H1 (cell line): ENCODE measurements at regions not wholly inside any gene's neighbourhood (a gene's known extent, or its start where the extent isn't known, plus 50 kb on each side); places are given as distances from the start of the nearest gene placed in this dataset.

ENCODE experiments used
- CTCF ChIA-PET: fragments of 300-600 bp; sonication (Branson Sonifier 250); formaldehyde crosslinking; loops from one replicate; lab custom pipeline; 2021; ENCODE audit not compliant: partially characterized antibody; lab: Charles Lee
- POLR2A ChIA-PET: fragments of 300-600 bp; sonication (Branson Sonifier 250); formaldehyde crosslinking; loops from one replicate; lab custom pipeline; 2021; ENCODE audit warnings: inconsistent platforms; ENCODE audit not compliant: partially characterized antibody; lab: Charles Lee
- DNase-seq, 2 experiments: peaks; one replicate each; pipeline versions ENCODE4 v3.0.0 to v3.0.0-alpha.2; 2010 to 2022; ENCODE audit warnings: low spot score in 2 of 2, low read depth in 1 of 2, mixed read lengths in 1 of 2
- FAIRE-seq: peaks from 2 replicates; lab custom pipeline; 2011; peaks lifted over from hg19 to GRCh38; lab: Jason Lieb, UNC
- H2AFZ ChIP-seq: 2 replicates; pipeline ENCODE4 v1.8.1; 2012; ENCODE audit warnings: low read length, inconsistent platforms
- H2AK5ac ChIP-seq: 2 replicates; pipeline ENCODE4 v1.6.1; 2013; ENCODE audit warnings: low read depth, low read length
- H2BK120ac ChIP-seq: replicated peaks from 2 replicates; pipeline ENCODE3; 2013; ENCODE audit warnings: low read depth, low read length, inconsistent platforms
- H2BK12ac ChIP-seq: 2 replicates; pipeline ENCODE4 v1.6.1; 2013; ENCODE audit warnings: low read depth, low read length
- H2BK15ac ChIP-seq: 2 replicates; pipeline ENCODE4 v1.6.1; 2013; ENCODE audit warnings: low read length
- H2BK20ac ChIP-seq: 2 replicates; pipeline ENCODE4 v1.6.1; 2013; ENCODE audit warnings: low read length
- H2BK5ac ChIP-seq: 2 replicates; pipeline ENCODE4 v1.6.1; 2013; ENCODE audit warnings: low read depth, low read length
- H3K14ac ChIP-seq: 2 replicates; pipeline ENCODE4 v1.6.1; 2013; ENCODE audit warnings: inconsistent platforms; ENCODE audit not compliant: insufficient read length
- H3K18ac ChIP-seq: 2 replicates; pipeline ENCODE4 v1.6.1; 2013; ENCODE audit warnings: low read length; ENCODE audit errors: extremely low read depth
- H3K23ac ChIP-seq: 2 replicates; pipeline ENCODE4 v1.6.1; 2013; ENCODE audit warnings: inconsistent platforms; ENCODE audit not compliant: insufficient read length
- H3K23me2 ChIP-seq: 2 replicates; pipeline ENCODE4 v1.6.1; 2013; ENCODE audit warnings: low read depth, low read length
- H3K27ac ChIP-seq: 2 replicates; pipeline ENCODE4 v1.6.1; 2011; ENCODE audit warnings: low read depth, low read length, inconsistent platforms
- H3K27me3 ChIP-seq, 4 experiments: replicated peaks in 1 of 4; 1 replicate in 1 of 4; 2 replicates in 3 of 4; pipeline versions ENCODE4 v1.6.1 to v1.8.1; 2011 to 2013; ENCODE audit warnings: low read length in 3 of 4, mild to moderate bottlenecking in 3 of 4, inconsistent platforms in 2 of 4, mixed read lengths in 2 of 4, moderate library complexity in 1 of 4; ENCODE audit not compliant: control insufficient read depth in 3 of 4, insufficient read depth in 3 of 4; ENCODE audit errors: extremely low read depth in 1 of 4
- H3K36me3 ChIP-seq, 4 experiments: 2 replicates each; pipeline versions ENCODE4 v1.6.1 to v1.8.1; 2011 to 2013; ENCODE audit warnings: mild to moderate bottlenecking in 4 of 4, low read length in 3 of 4, moderate library complexity in 2 of 4, control low read depth in 1 of 4, inconsistent platforms in 1 of 4; ENCODE audit not compliant: insufficient read depth in 4 of 4, control insufficient read depth in 2 of 4
- H3K4ac ChIP-seq: replicated peaks from 2 replicates; pipeline ENCODE3; 2013; ENCODE audit warnings: low read length, low read depth, mixed read lengths, inconsistent platforms; ENCODE audit not compliant: insufficient read length
- H3K4me1 ChIP-seq, 4 experiments: replicated peaks in 1 of 4; 1 replicate in 1 of 4; 2 replicates in 3 of 4; pipeline versions ENCODE4 v1.6.1 to v1.8.1; 2011 to 2013; ENCODE audit warnings: low read length in 3 of 4, inconsistent platforms in 2 of 4, mixed read lengths in 1 of 4; ENCODE audit not compliant: insufficient read depth in 4 of 4, control insufficient read depth in 3 of 4
- H3K4me2 ChIP-seq, 2 experiments: 2 replicates each; pipeline versions ENCODE4 v1.6.1 to v1.8.1; 2011 to 2013; ENCODE audit warnings: low read depth in 2 of 2, low read length in 2 of 2, control low read depth in 1 of 2, inconsistent platforms in 1 of 2, mild to moderate bottlenecking in 1 of 2; ENCODE audit not compliant: insufficient read depth in 1 of 2
- H3K4me3 ChIP-seq, 4 experiments: fragments of 200-600, 300-600 bp in 1 of 4; sonication (generic), shearing (Covaris generic), sonication (Bioruptor Twin) in 1 of 4; 2 replicates each; pipeline versions ENCODE4 v1.5.1 to v1.8.1; 2011 to 2016; ENCODE audit warnings: low read length in 4 of 4, low read depth in 3 of 4, control low read depth in 2 of 4, inconsistent platforms in 2 of 4, mild to moderate bottlenecking in 2 of 4, mixed read lengths in 1 of 4, moderate library complexity in 1 of 4; ENCODE audit not compliant: insufficient read depth in 2 of 4; ENCODE audit errors: extremely low read depth in 1 of 4
- H3K56ac ChIP-seq: replicated peaks from 2 replicates; pipeline ENCODE3; 2013; ENCODE audit warnings: low read depth, mild to moderate bottlenecking, mixed read lengths, low read length, inconsistent platforms; ENCODE audit not compliant: insufficient read length
- H3K79me1 ChIP-seq: 2 replicates; pipeline ENCODE4 v1.6.1; 2013; ENCODE audit warnings: low read depth, low read length, control low read depth
- H3K79me2 ChIP-seq, 2 experiments: 2 replicates each; pipeline versions ENCODE4 v1.6.1 to v1.8.1; 2012 to 2013; ENCODE audit warnings: low read length in 2 of 2, mild to moderate bottlenecking in 2 of 2, inconsistent platforms in 1 of 2; ENCODE audit not compliant: insufficient read depth in 2 of 2, control insufficient read depth in 1 of 2
- H3K9ac ChIP-seq, 4 experiments: replicated peaks in 1 of 4; 1 replicate in 1 of 4; 2 replicates in 3 of 4; pipeline versions ENCODE4 v1.6.1 to v1.8.1; 2011 to 2013; ENCODE audit warnings: low read depth in 3 of 4, low read length in 3 of 4, control low read depth in 2 of 4, mild to moderate bottlenecking in 2 of 4, moderate library complexity in 2 of 4, inconsistent platforms in 1 of 4; ENCODE audit errors: extremely low read depth in 1 of 4
- H3K9me3 ChIP-seq, 2 experiments: 2 replicates each; pipeline versions ENCODE4 v1.6.1 to v1.8.1; 2012 to 2013; ENCODE audit warnings: mild to moderate bottlenecking in 2 of 2, moderate library complexity in 2 of 2, control low read depth in 1 of 2, inconsistent platforms in 1 of 2, low read depth in 1 of 2, low read length in 1 of 2, mixed read lengths in 1 of 2; ENCODE audit not compliant: insufficient read depth in 2 of 2
- H4K20me1 ChIP-seq, 2 experiments: replicated peaks in 1 of 2; 2 replicates each; pipeline versions ENCODE3 to v1.8.1; 2011 to 2013; ENCODE audit warnings: inconsistent platforms in 2 of 2, low read length in 2 of 2, mild to moderate bottlenecking in 1 of 2; ENCODE audit not compliant: insufficient read depth in 2 of 2, control insufficient read depth in 1 of 2
- H4K5ac ChIP-seq: 2 replicates; pipeline ENCODE4 v1.6.1; 2013; ENCODE audit warnings: low read length, low read depth, mixed read lengths, inconsistent platforms; ENCODE audit not compliant: insufficient read length
- H4K8ac ChIP-seq: 2 replicates; pipeline ENCODE4 v1.8.0; 2013; ENCODE audit warnings: mild to moderate bottlenecking, moderate library complexity, low read length, inconsistent platforms; ENCODE audit not compliant: insufficient read depth; ENCODE audit errors: extremely low read depth
- H4K91ac ChIP-seq: replicated peaks from 2 replicates; pipeline ENCODE3; 2013; ENCODE audit warnings: low read length, mixed read lengths, inconsistent platforms; ENCODE audit not compliant: insufficient read length
- CHD2 ChIP-seq: IDR thresholded peaks from 2 replicates; pipeline ENCODE4 v1.6.1; 2012; ENCODE audit warnings: low read length, improper control_type of control experiment
- EGR1 ChIP-seq: IDR thresholded peaks from 2 replicates; pipeline ENCODE4 v1.6.1; 2011; ENCODE audit warnings: low read depth, low read length, borderline replicate concordance
- EZH2 ChIP-seq: fragments of 200-600 bp; sonication (generic); IDR thresholded peaks from 2 replicates; pipeline ENCODE4 v1.7.1; 2012; ENCODE audit warnings: low read depth, mild to moderate bottlenecking, moderate library complexity, low read length, inconsistent platforms; ENCODE audit not compliant: severe bottlenecking
- FOSL1 ChIP-seq: IDR thresholded peaks from 2 replicates; pipeline ENCODE4 v1.6.1; 2011; ENCODE audit warnings: mild to moderate bottlenecking, low read depth, low read length, moderate library complexity; ENCODE audit not compliant: insufficient read depth
- POU5F1 ChIP-seq: IDR thresholded peaks from 2 replicates; pipeline ENCODE4 v1.6.1; 2011; ENCODE audit warnings: low read depth, mild to moderate bottlenecking, low read length, moderate library complexity
- RBBP5 ChIP-seq: IDR thresholded peaks from 2 replicates; pipeline ENCODE4 v1.7.1; 2012; ENCODE audit warnings: low read depth, mild to moderate bottlenecking, inconsistent platforms, low read length, moderate library complexity, borderline replicate concordance
- RFX5 ChIP-seq: IDR thresholded peaks from 2 replicates; pipeline ENCODE4 v1.6.1; 2011; ENCODE audit warnings: low read depth, low read length, improper control_type of control experiment, borderline replicate concordance
- SP4 ChIP-seq: IDR thresholded peaks from 2 replicates; pipeline ENCODE4 v1.6.1; 2012; ENCODE audit warnings: low read length, inconsistent platforms
- SRF ChIP-seq: IDR thresholded peaks from 2 replicates; pipeline ENCODE4 v1.6.1; 2011; ENCODE audit warnings: mild to moderate bottlenecking, low read depth, low read length, moderate library complexity
- TAF1 ChIP-seq: IDR thresholded peaks from 2 replicates; pipeline ENCODE4 v1.6.1; 2011; ENCODE audit warnings: mild to moderate bottlenecking, low read depth, low read length
- WGBS, 2 experiments: shearing (Covaris generic) in 1 of 2; methylation state at CpG; one replicate each; pipeline versions ENCODE4 v1.1.6 to v1.1.7; 2013 to 2015; ENCODE audit warnings: low lambda C conversion rate in 2 of 2, mixed read lengths in 2 of 2, inconsistent platforms in 1 of 2, low coverage in 1 of 2, missing lambda C conversion rate in 1 of 2; ENCODE audit not compliant: insufficient replicate concordance in 2 of 2, insufficient coverage in 1 of 2, insufficient read length in 1 of 2; ENCODE audit errors: extremely low coverage in 1 of 2, missing lambda C conversion rate in 1 of 2; 5-methylcytosine and 5-hydroxymethylcytosine counted together

GRCh38 chr6:112874881-112875280 lies 527.8 kb downstream of the RFPL4B start:
- H3K23ac ChIP-seq, result no peak overlapping the region
- H3K79me2 ChIP-seq, result no peaks in the 10 kb centered on the region
- WGBS, 2 experiments, result 82% methylated on average over 1 of the region's 1 CpG; no CpG with 5 or more reads in 1 of the 2 experiments
- CTCF ChIA-PET, result no interaction called here
- no peak overlapping the region for H2BK5ac ChIP-seq
- H3K18ac ChIP-seq, result no peak overlapping the region
- no peaks in the 10 kb centered on the region for H3K23me2 ChIP-seq
- H2AK5ac ChIP-seq, result no peak overlapping the region
- H3K27ac ChIP-seq, result no peak overlapping the region
- FAIRE-seq (no peak), DNase-seq (no peak)
- no peaks in the 10 kb centered on the region for H3K27me3 ChIP-seq
- H3K4me1 ChIP-seq, result no peaks in the 10 kb centered on the region
- no peaks in the 10 kb centered on the region for H4K20me1 ChIP-seq
- H3K9me3 ChIP-seq, result no peaks in the 10 kb centered on the region; a peak in 1 of 4 replicates
- H3K79me1 ChIP-seq, result no peaks in the 10 kb centered on the region
- no peak overlapping the region for H3K14ac ChIP-seq
- no peak overlapping the region for H3K4ac ChIP-seq
- H2BK20ac ChIP-seq, result no peak overlapping the region
- H3K56ac ChIP-seq, result no peak overlapping the region
- POLR2A ChIA-PET, result no interaction called here
- H4K8ac ChIP-seq, result no peak overlapping the region
- H4K91ac ChIP-seq, result no peak overlapping the region
- H3K9ac ChIP-seq, result no peak overlapping the region
- H4K5ac ChIP-seq, result no peak overlapping the region
- H3K36me3 ChIP-seq, result no peaks in the 10 kb centered on the region
- H3K4me2 ChIP-seq, result no peak overlapping the region
- H2BK120ac ChIP-seq, result no peak overlapping the region
- H2BK15ac ChIP-seq, result no peak overlapping the region
- H2AFZ ChIP-seq, result 0 out of 2 replicates have a peak overlapping the region, but pooled peaks have one; percentile 66
- no peak overlapping the region for H2BK12ac ChIP-seq
- H3K4me3 ChIP-seq, result no peak overlapping the region
- TF ChIP-seq RFX5 (no peak), SRF (no peak), SP4 (no peak), CHD2 (no peak), POU5F1 (no peak), RBBP5 (no peak), EZH2 (no peak), FOSL1 (no peak), EGR1 (no peak), TAF1 (no peak)
